IPS-18a (cell line): ENCODE measurements at regions not wholly inside any gene's neighbourhood (a gene's known extent, or its start where the extent isn't known, plus 50 kb on each side); places are given as distances from the start of the nearest gene placed in this dataset.

Experiments
- H3K27ac ChIP-seq: one replicate; pipeline ENCODE4 v1.5.1; 2013; ENCODE audit warnings: low read length
- H3K27me3 ChIP-seq: one replicate; pipeline ENCODE4 v1.6.1; 2013; ENCODE audit warnings: mild to moderate bottlenecking, low read length; ENCODE audit not compliant: control insufficient read depth, insufficient read depth
- H3K36me3 ChIP-seq: one replicate; pipeline ENCODE4 v1.6.1; 2013; ENCODE audit warnings: low read depth, low read length; ENCODE audit not compliant: control insufficient read depth
- H3K4me1 ChIP-seq: one replicate; pipeline ENCODE4 v1.6.1; 2013; ENCODE audit warnings: low read depth, low read length; ENCODE audit not compliant: control insufficient read depth
- H3K4me3 ChIP-seq: one replicate; pipeline ENCODE4 v1.5.1; 2013; ENCODE audit warnings: low read length
- H3K9ac ChIP-seq: one replicate; pipeline ENCODE4 v1.6.1; 2013; ENCODE audit warnings: mild to moderate bottlenecking, low read length, moderate library complexity
- H3K9me3 ChIP-seq: one replicate; pipeline ENCODE4 v1.6.1; 2013; ENCODE audit warnings: low read depth, low read length; ENCODE audit not compliant: control insufficient read depth

GRCh38 chr12:3947781-3948180, 74.6 kb upstream of the PARP11 start:
- Histone ChIP-seq H3K4me3 (no peak overlapping the region), H3K9ac (no peak overlapping the region), H3K9me3 (no peaks in the 10 kb centered on the region), H3K4me1 (peaks cover 23% of the 10 kb centered on the region), H3K36me3 (no peaks in the 10 kb centered on the region), H3K27me3 (no peaks in the 10 kb centered on the region), H3K27ac (no peak overlapping the region)

DNA sequence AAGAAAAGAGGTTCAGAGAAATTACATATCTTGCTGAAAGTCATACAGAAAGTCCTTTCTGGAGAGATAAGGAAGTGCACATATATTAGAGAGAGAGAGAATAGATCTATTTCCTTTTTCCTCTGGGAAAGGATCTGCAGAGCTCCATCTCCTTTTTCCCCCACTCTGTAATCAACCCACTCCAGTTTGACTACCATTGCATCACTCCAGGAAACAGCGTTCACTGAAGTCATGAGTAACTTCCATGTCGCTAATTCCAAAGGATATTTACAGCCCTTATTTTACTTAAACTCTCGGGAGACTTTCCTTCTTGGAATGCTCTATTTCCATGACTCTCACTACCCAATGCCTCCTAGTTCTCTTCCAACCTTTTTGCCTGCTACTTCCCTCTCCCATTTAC, 72.5 kb upstream of the PARP11 start:
- no peaks in the 10 kb centered on the region for H3K27me3 ChIP-seq
- H3K4me1 ChIP-seq = peaks cover 23% of the 10 kb centered on the region
- no peak overlapping the region for H3K9ac ChIP-seq
- no peaks in the 10 kb centered on the region for H3K36me3 ChIP-seq
- H3K27ac ChIP-seq = no peak overlapping the region
- H3K9me3 ChIP-seq = no peaks in the 10 kb centered on the region
- no peak overlapping the region for H3K4me3 ChIP-seq

DNA sequence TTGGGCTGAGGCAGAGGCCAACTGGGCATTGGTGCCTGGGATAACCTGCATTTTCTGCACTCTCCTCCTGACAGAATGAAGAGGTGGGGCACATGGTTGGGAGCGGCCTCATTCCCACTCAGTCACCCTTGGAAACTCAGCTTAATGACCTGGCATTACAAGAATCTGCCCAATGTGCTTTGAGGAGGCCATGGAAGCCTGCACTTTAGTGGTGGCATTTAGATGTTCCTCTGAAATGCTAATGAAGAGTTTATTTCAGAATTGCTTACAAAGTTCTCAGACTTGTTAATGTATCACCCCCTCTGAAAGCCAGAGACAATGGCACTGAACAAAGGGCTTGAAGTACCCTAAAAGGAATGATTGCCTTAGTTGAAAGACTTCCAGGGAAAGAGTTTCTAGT, 71.4 kb upstream of the PARP11 start:
- no peaks in the 10 kb centered on the region for H3K27me3 ChIP-seq
- H3K4me1 ChIP-seq = peaks cover 23% of the 10 kb centered on the region
- H3K9me3 ChIP-seq = no peaks in the 10 kb centered on the region
- no peak overlapping the region for H3K4me3 ChIP-seq
- no peaks in the 10 kb centered on the region for H3K36me3 ChIP-seq
- H3K27ac ChIP-seq = no peak overlapping the region
- H3K9ac ChIP-seq = no peak overlapping the region

- Histone ChIP-seq H3K27me3 (no peaks in the 10 kb centered on the region), H3K36me3 (no peaks in the 10 kb centered on the region), H3K27ac (no peak overlapping the region), H3K4me3 (no peak overlapping the region), H3K9ac (no peak overlapping the region), H3K4me1 (no peaks in the 10 kb centered on the region), H3K9me3 (no peaks in the 10 kb centered on the region)
These were observed 64.9 kb upstream of the PARP11 start for GRCh38 chr12:3938042-3938544.

GRCh38 chr12:3935078-3935477, 61.9 kb upstream of the PARP11 start:
- Histone ChIP-seq H3K9me3 (no peaks in the 10 kb centered on the region), H3K4me3 (no peak overlapping the region), H3K9ac (no peak overlapping the region), H3K4me1 (peaks cover 6% of the 10 kb centered on the region), H3K36me3 (no peaks in the 10 kb centered on the region), H3K27me3 (no peaks in the 10 kb centered on the region), H3K27ac (no peak overlapping the region)

- H3K9me3 ChIP-seq = no peaks in the 10 kb centered on the region
- no peaks in the 10 kb centered on the region for H3K27me3 ChIP-seq
- H3K9ac ChIP-seq = no peak overlapping the region
- H3K4me3 ChIP-seq = no peak overlapping the region
- peaks cover 18% of the 10 kb centered on the region for H3K4me1 ChIP-seq
- no peaks in the 10 kb centered on the region for H3K36me3 ChIP-seq
- no peak overlapping the region for H3K27ac ChIP-seq
These were observed 60.6 kb upstream of the PARP11 start for GRCh38 chr12:3933819-3934192.

DNA sequence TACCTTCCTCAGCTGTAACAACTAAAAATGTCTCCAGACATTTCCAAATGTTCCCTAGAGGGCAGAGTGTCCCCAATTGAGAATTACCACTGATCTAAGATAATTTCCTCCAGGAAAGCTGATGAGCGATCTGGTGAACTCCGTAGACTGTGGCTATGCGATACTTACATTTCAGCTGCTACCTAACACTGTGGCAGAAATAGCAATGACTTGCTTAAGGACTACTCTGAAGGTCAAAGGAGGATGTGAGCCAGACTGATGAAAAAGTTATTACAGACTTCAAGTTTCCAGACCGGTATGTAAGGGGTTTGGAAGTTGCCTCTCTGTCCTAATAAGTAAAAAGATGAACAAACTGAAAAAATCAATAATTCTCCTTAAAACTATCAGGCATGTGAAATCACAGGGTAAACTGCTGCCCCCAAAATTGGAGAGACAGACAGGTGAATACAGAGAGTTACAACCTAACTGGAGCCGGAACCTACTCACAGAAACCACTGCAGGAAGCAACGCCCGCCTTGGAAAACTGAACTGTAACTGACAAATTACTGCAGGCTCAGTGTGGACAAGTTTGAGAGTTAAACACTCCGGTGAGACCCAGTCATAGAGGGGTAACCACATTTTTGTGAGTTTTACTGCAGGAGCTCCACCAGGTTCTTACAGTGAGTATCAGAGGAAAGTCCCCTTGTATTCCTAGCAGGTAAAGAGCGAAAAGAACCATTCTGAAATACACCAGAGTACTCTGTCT, 60.0 kb upstream of the PARP11 start:
- Histone ChIP-seq H3K27me3 (no peaks in the 10 kb centered on the region), H3K36me3 (no peaks in the 10 kb centered on the region), H3K27ac (no peak overlapping the region), H3K9ac (no peak overlapping the region), H3K4me1 (peaks cover 22% of the 10 kb centered on the region), H3K4me3 (no peak overlapping the region), H3K9me3 (no peaks in the 10 kb centered on the region)

DNA sequence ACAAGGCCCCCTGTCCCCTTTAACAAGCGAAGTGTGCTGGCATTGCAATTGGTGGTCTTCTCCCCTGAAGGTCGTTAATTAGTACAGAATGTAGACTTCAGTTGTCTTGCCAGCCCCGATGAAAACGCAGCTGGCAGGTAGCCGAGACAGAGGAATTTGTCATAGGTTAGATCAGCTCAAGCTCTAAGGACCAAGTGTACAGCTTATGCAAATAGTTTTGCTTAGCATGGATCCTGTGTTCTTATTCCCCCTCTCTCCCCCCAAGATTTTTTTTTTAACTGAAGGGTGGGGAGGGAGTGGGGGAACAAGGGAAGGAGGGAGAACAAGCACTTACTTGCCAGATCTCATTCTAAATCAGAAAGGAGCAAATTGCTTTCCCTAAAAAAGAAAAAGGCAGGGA, 58.6 kb upstream of the PARP11 start:
- Histone ChIP-seq H3K27me3 (no peaks in the 10 kb centered on the region), H3K9ac (no peak overlapping the region), H3K9me3 (no peaks in the 10 kb centered on the region), H3K4me3 (no peak overlapping the region), H3K4me1 (peaks cover 22% of the 10 kb centered on the region), H3K27ac (no peak overlapping the region), H3K36me3 (no peaks in the 10 kb centered on the region)

DNA sequence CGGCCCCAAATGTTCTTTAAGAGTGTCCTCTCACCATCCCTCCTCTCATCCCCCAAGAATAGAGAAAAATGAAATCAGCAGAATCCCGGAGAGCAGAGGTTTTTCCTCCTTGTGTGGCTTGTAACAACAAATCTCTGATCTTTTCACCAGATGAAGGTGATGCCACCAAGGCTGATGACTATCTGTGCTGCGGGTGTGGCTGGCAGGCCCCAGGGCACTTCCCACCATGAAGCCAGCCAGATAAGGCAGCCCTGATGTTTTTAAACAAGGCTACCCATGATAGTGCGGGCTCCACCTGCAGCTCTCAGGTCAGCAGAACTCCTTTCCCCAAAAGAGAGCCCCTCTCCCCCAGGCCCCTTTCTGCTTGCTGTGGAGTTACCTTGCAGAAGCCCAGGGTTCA, 58.0 kb upstream of the PARP11 start:
- Histone ChIP-seq H3K36me3 (no peaks in the 10 kb centered on the region), H3K27ac (no peak overlapping the region), H3K27me3 (no peaks in the 10 kb centered on the region), H3K9ac (no peak overlapping the region), H3K4me1 (peaks cover 22% of the 10 kb centered on the region), H3K4me3 (no peak overlapping the region), H3K9me3 (no peaks in the 10 kb centered on the region)

DNA sequence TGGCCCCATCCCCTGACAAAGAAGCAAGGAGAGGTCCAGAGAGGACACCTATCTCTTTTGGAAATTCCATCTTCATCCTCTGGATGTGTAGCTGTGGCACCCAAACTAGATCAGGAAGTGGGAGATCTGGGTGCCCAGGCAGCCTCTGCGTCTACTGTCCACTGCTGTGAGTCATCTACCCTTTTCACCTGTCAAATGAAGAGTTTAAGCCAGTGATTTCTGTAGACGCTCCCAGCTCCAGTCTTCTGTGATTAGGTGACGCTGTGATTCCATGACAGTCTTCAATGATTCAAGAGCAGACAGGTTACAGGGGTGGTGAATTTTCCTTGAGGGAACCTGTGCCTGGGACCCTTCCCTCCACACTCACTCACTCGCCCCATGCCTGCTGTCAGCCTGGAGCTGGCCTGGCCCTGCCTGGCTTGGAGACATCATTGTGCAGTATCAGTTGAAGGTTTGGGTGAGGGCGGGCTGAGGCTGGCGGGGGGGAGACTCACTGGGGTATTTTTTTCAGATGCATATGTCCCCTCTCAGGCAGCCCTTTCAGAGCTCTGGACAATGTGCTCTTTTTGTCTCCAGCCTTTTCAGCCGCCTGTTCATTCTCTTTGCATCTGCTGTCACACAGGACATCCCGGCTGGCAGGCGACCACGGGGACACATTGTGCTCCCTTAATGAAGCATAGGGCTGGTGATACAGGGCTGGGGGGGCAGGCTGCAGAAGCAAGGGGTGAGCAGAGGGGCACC, 56.8 kb upstream of the PARP11 start:
- Histone ChIP-seq H3K27me3 (no peaks in the 10 kb centered on the region), H3K4me3 (no peak overlapping the region), H3K4me1 (peaks cover 22% of the 10 kb centered on the region), H3K9ac (no peak overlapping the region), H3K9me3 (no peaks in the 10 kb centered on the region), H3K36me3 (no peaks in the 10 kb centered on the region), H3K27ac (no peak overlapping the region)

DNA sequence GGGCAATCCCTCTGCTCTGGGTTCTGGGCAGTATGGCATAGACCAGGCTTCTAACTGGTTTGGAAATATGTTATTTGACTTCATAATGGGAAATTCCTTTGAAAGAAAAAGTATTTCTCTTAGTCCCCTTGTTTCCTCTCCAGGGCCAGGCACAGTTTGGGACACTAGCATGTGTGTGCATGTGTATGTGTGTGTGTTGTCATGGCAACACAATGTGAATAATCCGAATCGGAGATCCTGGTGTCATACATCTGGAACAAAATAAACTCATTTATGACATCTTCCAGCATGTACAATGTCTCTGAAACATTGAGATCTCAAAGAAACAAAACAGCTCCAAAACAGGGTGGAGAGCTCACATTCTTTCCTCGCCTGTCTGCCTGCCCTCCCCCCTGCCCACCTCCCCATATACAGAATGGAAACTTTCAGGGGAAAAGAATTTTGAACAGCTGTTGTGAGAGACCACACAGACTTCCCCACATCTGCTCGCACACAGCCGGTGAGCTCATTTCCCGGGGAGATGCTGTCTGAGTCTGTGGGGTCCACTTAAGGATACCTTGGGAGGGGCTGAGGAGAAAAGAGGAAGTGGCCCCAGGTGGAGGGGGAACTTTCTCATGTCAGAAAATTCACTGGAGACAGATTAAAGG, 55.5 kb upstream of the PARP11 start:
- H3K27ac ChIP-seq = no peak overlapping the region
- no peaks in the 10 kb centered on the region for H3K27me3 ChIP-seq
- no peak overlapping the region for H3K9ac ChIP-seq
- no peaks in the 10 kb centered on the region for H3K9me3 ChIP-seq
- H3K4me1 ChIP-seq = peaks cover 22% of the 10 kb centered on the region
- H3K36me3 ChIP-seq = no peaks in the 10 kb centered on the region
- no peak overlapping the region for H3K4me3 ChIP-seq
